Neural cell (in vitro differentiated cells): ENCODE measurements at regions not wholly inside any gene's neighbourhood (a gene's known extent, or its start where the extent isn't known, plus 50 kb on each side); places are given as distances from the start of the nearest gene placed in this dataset.

ENCODE experiments used
- EP300 ChIP-seq: fragments of 450-650 bp; conservative IDR thresholded peaks from 2 replicates; pipeline ENCODE4 v1.6.1; 2014; ENCODE audit warnings: antibody characterized with exemption, mild to moderate bottlenecking, moderate library complexity; ENCODE audit not compliant: poor library complexity, severe bottlenecking
- EZH2 ChIP-seq: fragments of 200-600, 300-800 bp; shearing (Covaris generic), sonication (generic); IDR thresholded peaks from 2 replicates; pipeline ENCODE4 v1.6.1; 2014; ENCODE audit warnings: antibody characterized with exemption, low read length, borderline replicate concordance, mild to moderate bottlenecking; ENCODE audit not compliant: insufficient read depth, poor library complexity, severe bottlenecking
- REST ChIP-seq: IDR thresholded peaks from 2 replicates; pipeline ENCODE4 v1.6.1; 2012; ENCODE audit warnings: borderline replicate concordance
- TF ChIP-seq, protein P1 (sequence below): fragments of 450-650 bp; IDR thresholded peaks from 2 replicates; pipeline ENCODE4 v1.5.1; 2014; ENCODE audit warnings: antibody characterized with exemption, mild to moderate bottlenecking, moderate library complexity; ENCODE audit not compliant: poor library complexity, severe bottlenecking

DNA sequence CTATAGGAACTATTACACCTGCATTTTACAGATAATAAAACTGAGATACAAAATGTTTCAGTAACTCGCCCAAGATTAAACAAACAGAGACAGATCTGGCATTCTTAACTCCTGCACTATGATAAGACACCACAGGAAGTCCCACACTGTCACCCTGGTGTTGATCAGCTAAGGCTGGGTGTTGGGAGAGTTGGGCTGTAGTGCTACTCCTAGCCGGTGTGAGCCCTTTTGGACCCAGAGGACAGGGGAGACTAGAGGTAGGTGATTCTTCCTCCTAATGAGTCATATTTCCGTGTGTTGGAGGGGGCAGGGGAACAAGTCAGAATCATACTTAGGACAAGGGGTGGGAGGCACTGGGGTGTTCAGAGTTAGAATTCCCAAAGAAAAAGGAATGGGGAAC, 353.2 kb upstream of the TENM4 start:
- TF ChIP-seq, protein P1, sequence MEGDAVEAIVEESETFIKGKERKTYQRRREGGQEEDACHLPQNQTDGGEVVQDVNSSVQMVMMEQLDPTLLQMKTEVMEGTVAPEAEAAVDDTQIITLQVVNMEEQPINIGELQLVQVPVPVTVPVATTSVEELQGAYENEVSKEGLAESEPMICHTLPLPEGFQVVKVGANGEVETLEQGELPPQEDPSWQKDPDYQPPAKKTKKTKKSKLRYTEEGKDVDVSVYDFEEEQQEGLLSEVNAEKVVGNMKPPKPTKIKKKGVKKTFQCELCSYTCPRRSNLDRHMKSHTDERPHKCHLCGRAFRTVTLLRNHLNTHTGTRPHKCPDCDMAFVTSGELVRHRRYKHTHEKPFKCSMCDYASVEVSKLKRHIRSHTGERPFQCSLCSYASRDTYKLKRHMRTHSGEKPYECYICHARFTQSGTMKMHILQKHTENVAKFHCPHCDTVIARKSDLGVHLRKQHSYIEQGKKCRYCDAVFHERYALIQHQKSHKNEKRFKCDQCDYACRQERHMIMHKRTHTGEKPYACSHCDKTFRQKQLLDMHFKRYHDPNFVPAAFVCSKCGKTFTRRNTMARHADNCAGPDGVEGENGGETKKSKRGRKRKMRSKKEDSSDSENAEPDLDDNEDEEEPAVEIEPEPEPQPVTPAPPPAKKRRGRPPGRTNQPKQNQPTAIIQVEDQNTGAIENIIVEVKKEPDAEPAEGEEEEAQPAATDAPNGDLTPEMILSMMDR, result no peak
- TF ChIP-seq EP300 (no peak), EZH2 (no peak), REST (no peak)
